ENCODE measurements at regions not wholly inside any gene's neighbourhood (a gene's known extent, or its start where the extent isn't known, plus 50 kb on each side); places are given as distances from the start of the nearest gene placed in this dataset.

DNA sequence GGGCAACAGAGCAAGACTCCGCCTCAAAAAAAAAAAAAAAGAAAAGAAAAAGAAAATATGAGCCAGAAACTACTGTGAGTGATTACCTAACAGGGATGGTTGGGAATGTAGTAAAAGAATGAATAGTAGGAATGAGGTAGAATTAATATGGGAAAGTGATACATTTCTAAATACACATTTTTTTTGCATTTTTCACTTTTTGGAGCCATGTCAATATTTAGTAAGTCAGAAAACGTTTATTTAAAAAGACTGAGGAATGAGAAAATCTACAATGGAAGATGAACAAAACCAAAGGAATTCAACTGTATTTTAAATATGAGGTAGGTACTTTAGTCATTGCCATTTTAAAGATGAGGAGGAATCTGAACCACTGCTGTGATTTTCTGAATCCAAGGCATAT is 817.2 kb upstream of the CADM2 start:
- TF ChIP-seq EZH2 (IDR thresholded peaks at IDR 0.05; ENCODE audit: borderline replicate concordance, insufficient read depth, low read length, poor library complexity, severe bottlenecking) = no peak
- TF ChIP-seq, protein P1, sequence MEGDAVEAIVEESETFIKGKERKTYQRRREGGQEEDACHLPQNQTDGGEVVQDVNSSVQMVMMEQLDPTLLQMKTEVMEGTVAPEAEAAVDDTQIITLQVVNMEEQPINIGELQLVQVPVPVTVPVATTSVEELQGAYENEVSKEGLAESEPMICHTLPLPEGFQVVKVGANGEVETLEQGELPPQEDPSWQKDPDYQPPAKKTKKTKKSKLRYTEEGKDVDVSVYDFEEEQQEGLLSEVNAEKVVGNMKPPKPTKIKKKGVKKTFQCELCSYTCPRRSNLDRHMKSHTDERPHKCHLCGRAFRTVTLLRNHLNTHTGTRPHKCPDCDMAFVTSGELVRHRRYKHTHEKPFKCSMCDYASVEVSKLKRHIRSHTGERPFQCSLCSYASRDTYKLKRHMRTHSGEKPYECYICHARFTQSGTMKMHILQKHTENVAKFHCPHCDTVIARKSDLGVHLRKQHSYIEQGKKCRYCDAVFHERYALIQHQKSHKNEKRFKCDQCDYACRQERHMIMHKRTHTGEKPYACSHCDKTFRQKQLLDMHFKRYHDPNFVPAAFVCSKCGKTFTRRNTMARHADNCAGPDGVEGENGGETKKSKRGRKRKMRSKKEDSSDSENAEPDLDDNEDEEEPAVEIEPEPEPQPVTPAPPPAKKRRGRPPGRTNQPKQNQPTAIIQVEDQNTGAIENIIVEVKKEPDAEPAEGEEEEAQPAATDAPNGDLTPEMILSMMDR (IDR thresholded peaks at IDR 0.05; ENCODE audit: poor library complexity, severe bottlenecking) = no peak
- TF ChIP-seq EP300 (conservative IDR thresholded peaks at IDR 0.05; ENCODE audit: poor library complexity, severe bottlenecking) = no peak
- no peak for TF ChIP-seq RAD21 (conservative IDR thresholded peaks at IDR 0.05)
- TF ChIP-seq POLR2AphosphoS5 (IDR thresholded peaks at IDR 0.05) = no peak
- TF ChIP-seq MXI1 (conservative IDR thresholded peaks at IDR 0.05; ENCODE audit: poor library complexity, severe bottlenecking) = no peak
- TF ChIP-seq, protein P2, sequence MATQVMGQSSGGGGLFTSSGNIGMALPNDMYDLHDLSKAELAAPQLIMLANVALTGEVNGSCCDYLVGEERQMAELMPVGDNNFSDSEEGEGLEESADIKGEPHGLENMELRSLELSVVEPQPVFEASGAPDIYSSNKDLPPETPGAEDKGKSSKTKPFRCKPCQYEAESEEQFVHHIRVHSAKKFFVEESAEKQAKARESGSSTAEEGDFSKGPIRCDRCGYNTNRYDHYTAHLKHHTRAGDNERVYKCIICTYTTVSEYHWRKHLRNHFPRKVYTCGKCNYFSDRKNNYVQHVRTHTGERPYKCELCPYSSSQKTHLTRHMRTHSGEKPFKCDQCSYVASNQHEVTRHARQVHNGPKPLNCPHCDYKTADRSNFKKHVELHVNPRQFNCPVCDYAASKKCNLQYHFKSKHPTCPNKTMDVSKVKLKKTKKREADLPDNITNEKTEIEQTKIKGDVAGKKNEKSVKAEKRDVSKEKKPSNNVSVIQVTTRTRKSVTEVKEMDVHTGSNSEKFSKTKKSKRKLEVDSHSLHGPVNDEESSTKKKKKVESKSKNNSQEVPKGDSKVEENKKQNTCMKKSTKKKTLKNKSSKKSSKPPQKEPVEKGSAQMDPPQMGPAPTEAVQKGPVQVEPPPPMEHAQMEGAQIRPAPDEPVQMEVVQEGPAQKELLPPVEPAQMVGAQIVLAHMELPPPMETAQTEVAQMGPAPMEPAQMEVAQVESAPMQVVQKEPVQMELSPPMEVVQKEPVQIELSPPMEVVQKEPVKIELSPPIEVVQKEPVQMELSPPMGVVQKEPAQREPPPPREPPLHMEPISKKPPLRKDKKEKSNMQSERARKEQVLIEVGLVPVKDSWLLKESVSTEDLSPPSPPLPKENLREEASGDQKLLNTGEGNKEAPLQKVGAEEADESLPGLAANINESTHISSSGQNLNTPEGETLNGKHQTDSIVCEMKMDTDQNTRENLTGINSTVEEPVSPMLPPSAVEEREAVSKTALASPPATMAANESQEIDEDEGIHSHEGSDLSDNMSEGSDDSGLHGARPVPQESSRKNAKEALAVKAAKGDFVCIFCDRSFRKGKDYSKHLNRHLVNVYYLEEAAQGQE (IDR thresholded peaks at IDR 0.05; ENCODE audit: borderline replicate concordance) = no peak
- TF ChIP-seq TAF1 (IDR thresholded peaks at IDR 0.05; ENCODE audit: low read depth) = no peak
